HG03575 (cell line): ENCODE measurements at regions not wholly inside any gene's neighbourhood (a gene's known extent, or its start where the extent isn't known, plus 50 kb on each side); places are given as distances from the start of the nearest gene placed in this dataset.

ENCODE experiments used
- ATAC-seq: cut with Tn5 transposase; IDR thresholded peaks from one replicate; pipeline ENCODE4 v1.9.1; 2021; ENCODE audit not compliant: unreplicated experiment, insufficient number of reproducible peaks, low FRiP score; ENCODE audit errors: extremely low read depth

GRCh38 chr13:50677687-50678463 lies 165.6 kb downstream of the DLEU7 start:
- no peak for ATAC-seq

- no peak for ATAC-seq
Observed at GRCh38 chr13:50678464-50679162, 164.9 kb downstream of the DLEU7 start.

DNA sequence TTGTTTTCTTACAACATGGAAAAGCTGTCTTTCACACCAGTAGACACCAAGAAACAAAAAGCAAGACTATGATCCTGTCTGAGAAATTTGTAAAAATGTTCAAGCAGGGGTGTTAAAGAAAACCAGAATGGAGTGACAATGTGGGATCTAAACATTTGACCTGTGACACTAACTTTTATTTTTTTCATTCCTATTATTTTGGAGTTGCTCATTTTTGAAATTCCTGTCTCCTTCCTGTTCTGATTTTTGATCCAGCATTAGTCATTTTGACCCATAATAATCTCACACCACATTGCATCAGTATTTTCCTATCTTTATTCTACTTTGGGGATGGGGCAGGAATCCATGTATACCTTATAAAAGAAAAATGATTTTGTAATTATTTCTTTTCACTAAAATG lies 164.2 kb downstream of the DLEU7 start:
- ATAC-seq: no peak

GRCh38 chr13:50682002-50682401 lies 161.5 kb downstream of the DLEU7 start:
- ATAC-seq: no peak

- ATAC-seq: no peak
Observed at GRCh38 chr13:50682966-50683365, 160.5 kb downstream of the DLEU7 start.

DNA sequence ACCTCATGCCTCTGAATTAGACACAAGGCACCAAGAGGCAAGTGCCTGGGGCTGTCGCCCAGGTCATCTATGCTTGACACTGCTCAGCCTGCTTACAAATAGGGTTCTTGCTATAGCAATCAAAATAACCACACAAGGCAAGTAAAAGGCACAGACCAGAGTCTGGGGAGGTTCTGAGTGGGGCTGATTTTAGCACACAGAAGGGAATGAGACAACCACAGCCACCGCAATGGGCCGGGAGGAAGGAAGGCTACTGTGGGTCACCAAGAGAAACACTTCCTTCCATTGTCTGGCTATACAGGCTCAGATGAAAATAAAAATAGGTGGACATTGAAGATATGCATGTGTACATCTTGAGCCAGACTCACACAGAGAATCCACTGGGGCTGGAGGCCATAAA lies 159.1 kb downstream of the DLEU7 start:
- no peak for ATAC-seq

DNA sequence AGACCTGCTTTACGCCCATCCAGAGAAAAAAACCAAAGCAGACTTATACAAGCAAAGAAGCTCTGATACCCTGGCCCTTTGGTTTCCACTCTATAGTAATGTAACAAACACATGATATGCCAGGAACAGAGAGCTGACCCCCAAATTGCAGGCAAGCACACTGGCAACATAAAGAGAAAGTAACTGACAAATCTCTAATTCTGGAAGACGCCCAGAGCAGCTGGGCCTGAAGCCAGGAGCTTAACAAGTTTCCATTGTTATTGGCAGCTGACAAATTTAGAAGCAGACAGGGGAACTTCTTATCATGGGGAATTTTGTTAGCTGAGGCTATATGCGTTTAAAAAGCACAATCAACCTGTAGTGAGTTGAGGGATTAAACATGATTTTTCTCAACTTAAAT lies 158.0 kb downstream of the DLEU7 start:
- no peak for ATAC-seq

DNA sequence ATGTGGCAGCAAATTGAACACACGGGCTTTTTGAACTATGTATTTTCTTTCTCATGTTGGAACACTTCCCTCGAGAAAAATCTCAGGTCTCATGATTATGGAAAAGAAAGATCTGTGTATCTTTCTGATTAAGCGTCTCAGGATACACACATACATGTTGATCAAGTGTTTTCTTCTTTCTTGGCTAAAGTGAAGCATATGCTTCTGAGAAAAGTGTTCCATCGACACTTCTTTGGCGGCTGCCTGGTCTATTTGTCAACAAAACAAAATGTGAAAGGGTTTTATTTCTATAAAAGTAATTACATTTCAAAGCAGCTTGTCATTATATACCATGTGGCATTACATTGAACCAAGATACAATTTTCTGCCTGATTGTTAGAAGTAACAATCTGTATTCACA lies 157.5 kb downstream of the DLEU7 start:
- ATAC-seq: no peak

DNA sequence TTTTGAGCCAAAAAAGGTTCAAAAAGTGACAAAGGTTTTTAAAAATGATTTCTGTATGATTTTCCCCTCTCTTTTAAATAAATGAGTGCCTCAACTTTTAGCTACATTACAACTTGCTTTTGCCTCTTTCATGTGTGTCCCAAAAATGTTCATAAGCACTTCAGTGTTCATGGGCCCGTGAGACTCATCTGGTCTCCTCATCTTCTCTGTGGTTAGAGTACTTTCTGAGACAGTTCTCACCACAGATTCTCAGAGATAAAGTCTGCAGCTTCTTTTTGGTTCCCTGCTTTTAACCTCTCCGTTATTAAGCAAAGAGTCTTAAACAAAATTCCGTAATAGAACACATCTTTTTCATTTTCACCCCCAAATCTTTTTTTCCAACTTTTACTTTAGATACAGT lies 156.9 kb downstream of the DLEU7 start:
- no peak for ATAC-seq

GRCh38 chr13:50687545-50687944 lies 155.9 kb downstream of the DLEU7 start:
- no peak for ATAC-seq

DNA sequence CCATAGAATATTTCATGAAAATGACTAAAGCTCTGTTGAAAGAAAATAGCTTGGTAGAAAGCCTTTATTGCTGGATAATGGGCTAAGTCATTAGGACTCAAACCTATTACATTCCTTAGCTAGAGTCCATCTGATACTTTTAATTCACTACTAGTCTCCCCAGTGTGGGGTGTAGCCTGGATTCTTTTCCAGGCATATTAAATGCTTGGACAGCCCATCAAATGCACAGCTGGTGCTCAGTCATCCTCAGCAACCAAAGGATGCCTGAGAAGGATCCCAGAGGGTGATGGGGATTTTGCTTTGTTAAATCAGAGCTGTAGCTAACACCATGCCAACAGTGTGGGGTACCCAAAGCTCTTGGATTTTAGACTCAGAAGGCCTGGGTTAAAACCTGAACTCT lies 153.5 kb downstream of the DLEU7 start:
- no peak for ATAC-seq

DNA sequence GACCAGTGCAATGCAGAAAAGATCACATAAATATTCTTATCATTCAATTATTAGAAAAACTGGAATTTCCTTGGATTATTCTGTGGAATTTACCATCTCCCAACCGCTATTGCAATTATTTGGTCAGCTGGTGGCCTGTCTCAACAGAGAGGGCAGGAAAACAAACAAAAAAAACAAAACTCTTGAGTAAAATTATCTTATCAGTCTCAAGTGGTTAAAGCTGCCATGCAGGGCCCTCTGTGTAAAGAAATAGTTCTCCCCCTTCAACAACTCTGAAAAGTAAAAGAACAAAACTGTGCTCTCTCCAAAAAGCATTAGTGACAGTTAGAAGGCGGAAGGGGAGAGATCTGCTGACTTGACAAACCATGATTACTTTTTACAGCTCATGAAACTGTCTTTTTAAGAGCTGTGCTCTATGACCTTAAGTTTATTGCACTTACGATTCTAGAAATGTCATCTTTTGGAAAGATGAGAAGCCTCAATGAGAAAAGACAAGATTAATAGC lies 152.3 kb downstream of the DLEU7 start:
- ATAC-seq: no peak

DNA sequence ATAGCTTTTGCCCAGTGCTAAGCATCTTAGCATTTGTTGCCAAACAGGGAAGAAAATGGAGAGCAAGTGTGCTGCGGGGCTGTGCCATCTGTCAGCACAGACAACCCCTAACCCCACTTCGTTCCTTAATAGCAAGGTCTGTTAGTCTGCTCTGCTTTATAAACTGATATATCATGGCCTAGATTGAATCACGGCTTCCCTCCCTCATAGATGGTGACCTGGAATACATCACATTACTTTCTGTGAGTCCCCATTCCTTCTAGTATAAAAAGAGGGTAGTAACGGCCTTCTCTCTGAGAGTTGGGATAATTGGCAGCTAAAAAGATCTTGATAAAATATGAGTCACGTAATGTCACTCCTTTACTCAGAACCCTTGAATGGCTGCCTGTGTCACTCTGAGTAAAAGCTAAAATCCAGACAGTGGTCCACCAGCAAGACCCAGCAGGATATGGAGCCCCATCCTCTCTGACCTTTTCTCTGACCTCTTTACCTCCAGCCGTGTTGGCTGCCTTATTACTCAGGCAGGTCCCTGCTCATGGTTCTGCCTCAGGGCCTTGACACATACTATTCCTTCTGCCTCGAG lies 151.7 kb downstream of the DLEU7 start:
- no peak for ATAC-seq

DNA sequence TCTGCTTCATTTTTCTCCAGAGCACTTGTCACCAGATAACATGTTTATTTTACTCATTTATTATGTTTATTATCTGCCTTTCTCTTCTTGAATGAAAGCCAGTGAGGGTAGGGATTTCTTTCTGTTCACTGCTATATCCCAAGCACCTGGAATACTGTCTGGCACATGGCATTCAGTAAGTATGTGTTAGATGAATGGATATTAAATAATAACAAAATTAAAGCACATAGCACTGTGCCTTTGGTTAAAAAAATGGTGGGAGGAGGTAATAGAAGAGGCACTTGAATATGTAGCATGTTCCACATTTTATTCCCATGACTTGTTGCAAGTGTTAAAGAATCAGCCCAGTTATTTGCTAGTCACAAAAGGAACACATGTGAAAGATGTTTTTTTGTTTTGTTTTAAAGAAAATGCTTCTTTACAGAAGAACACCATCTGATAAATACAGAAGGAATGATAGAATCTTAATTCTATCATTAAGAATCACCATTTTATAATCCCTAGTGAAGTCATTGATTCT lies 151.0 kb downstream of the DLEU7 start:
- no peak for ATAC-seq

DNA sequence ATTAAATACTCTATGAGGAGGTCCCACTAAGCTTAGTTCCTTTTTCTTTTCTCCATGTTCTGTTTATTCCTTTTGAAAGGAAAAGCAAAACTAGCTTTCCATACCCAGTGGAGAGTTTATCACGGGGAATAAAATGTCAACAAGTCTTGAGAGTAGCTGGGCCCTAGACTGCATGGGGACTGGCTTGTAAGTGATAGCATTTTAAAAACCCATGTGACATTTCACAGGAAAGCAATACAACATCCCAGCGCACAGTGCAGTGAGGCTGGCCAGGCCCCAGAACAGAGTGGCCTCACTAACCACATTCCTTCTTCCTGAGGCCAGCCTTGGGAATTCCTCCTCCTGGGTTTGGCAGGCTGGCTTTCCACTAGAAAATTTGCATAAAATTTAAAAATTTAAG lies 149.8 kb downstream of the DLEU7 start:
- ATAC-seq: no peak

GRCh38 chr13:50697746-50698539 lies 145.5 kb downstream of the DLEU7 start:
- no peak for ATAC-seq

GRCh38 chr13:50699874-50700663 lies 143.4 kb downstream of the DLEU7 start:
- no peak for ATAC-seq

DNA sequence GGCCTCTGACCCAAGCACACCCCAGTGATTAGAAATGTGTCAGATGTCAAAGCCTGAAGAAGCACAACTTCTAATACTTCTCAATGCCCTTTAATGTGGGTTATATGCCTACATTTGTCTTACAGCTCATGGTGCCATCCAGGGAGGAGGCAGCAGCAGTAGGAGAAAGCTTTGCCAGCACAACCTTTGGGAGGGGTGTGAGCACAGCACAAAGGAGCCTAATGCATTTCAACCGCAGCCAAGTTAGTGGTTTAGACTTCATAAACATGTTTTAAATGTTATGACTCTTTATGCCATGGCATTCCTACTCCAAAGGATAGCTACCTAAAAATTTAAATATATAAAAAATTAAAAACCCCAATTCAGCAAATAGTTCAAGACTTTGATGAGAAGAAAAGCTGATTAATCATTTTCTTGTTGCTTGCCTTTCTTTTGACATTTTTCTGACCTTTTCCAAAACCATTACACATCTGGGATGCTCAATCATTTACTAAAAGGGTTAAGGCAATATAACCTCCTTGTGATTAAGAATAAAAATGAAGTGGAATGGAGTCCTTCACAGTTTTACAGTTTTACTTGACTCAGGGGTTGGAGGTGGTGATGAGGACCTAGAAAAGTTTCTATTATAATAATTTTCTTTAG lies 142.7 kb downstream of the DLEU7 start:
- no peak for ATAC-seq
